ENCODE measurements at regions not wholly inside any gene's neighbourhood (a gene's known extent, or its start where the extent isn't known, plus 50 kb on each side); places are given as distances from the start of the nearest gene placed in this dataset.

DNA sequence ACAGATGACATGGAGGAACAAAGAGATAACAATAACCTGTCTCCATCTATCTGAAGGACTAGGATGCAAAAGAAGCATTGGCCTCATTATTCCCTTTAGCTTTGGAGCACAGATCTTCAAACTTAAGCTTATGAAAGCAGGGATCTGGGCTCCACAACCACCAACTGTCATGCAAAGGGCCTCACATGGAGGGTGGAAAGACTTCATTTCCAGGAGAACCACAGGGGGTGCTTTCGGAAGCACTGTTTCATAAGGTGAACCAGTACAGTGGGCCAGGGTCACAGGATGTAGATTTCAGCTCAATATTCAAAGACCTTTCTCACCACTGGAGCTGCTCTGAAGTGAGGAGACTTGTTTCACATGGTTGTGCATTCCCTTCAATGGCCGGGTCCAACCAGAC is 55.1 kb upstream of the MYB start:
- Histone ChIP-seq H3K27ac (ENCODE audit: insufficient read depth, low read length) (no peak overlapping the region), H2AFZ (ENCODE audit: low read length) (no peak overlapping the region), H4K20me1 (ENCODE audit: control insufficient read depth, extremely low read depth, insufficient read depth, low read length) (no peaks in the 10 kb centered on the region), H3K36me3 (ENCODE audit: control insufficient read depth, insufficient read depth, low read length) (no peaks in the 10 kb centered on the region), H3K79me2 (ENCODE audit: control insufficient read depth, insufficient read depth, low read length) (no peaks in the 10 kb centered on the region), H3K4me3 (replicated peaks in 1 of 4; ENCODE audit: control extremely low read depth in 1 of 4, insufficient read depth in 1 of 4, low read depth in 3 of 4, low read length in 4 of 4) (no peak overlapping the region), H3K9me3 (ENCODE audit: control insufficient read depth, insufficient read depth, low read depth, low read length) (no peaks in the 10 kb centered on the region), H3K4me2 (ENCODE audit: extremely low read depth, insufficient read depth, low read length) (no peak overlapping the region), H3K9ac (ENCODE audit: insufficient read depth, low read length) (no peak overlapping the region), H3K27me3 (ENCODE audit: control insufficient read depth, insufficient read depth, low read length) (no peaks in the 10 kb centered on the region), H3K4me1 (ENCODE audit: control insufficient read depth, extremely low read depth, insufficient read depth, low read length) (no peaks in the 10 kb centered on the region)
- no peak for TF ChIP-seq EZH2 (IDR thresholded peaks at IDR 0.05; ENCODE audit: low read length, missing control alignments)
- DNase-seq (ENCODE audit: low read depth in 2 of 2) = no peak

GRCh38 chr6:135121434-135121833 is 59.7 kb upstream of the MYB start:
- Histone ChIP-seq H3K79me2 (ENCODE audit: control insufficient read depth, insufficient read depth, low read length) (no peaks in the 10 kb centered on the region), H3K4me1 (ENCODE audit: control insufficient read depth, extremely low read depth, insufficient read depth, low read length) (no peaks in the 10 kb centered on the region), H3K27ac (ENCODE audit: insufficient read depth, low read length) (no peak overlapping the region), H3K4me2 (ENCODE audit: extremely low read depth, insufficient read depth, low read length) (no peak overlapping the region), H3K9me3 (ENCODE audit: control insufficient read depth, insufficient read depth, low read depth, low read length) (no peaks in the 10 kb centered on the region), H3K4me3 (replicated peaks in 1 of 4; ENCODE audit: control extremely low read depth in 1 of 4, insufficient read depth in 1 of 4, low read depth in 3 of 4, low read length in 4 of 4) (no peak overlapping the region), H2AFZ (ENCODE audit: low read length) (no peak overlapping the region), H3K9ac (ENCODE audit: insufficient read depth, low read length) (no peak overlapping the region), H4K20me1 (ENCODE audit: control insufficient read depth, extremely low read depth, insufficient read depth, low read length) (no peaks in the 10 kb centered on the region), H3K36me3 (ENCODE audit: control insufficient read depth, insufficient read depth, low read length) (no peaks in the 10 kb centered on the region), H3K27me3 (ENCODE audit: control insufficient read depth, insufficient read depth, low read length) (peaks cover 5% of the 10 kb centered on the region)
- no peak for TF ChIP-seq EZH2 (IDR thresholded peaks at IDR 0.05; ENCODE audit: low read length, missing control alignments)
- TF ChIP-seq, protein P1, sequence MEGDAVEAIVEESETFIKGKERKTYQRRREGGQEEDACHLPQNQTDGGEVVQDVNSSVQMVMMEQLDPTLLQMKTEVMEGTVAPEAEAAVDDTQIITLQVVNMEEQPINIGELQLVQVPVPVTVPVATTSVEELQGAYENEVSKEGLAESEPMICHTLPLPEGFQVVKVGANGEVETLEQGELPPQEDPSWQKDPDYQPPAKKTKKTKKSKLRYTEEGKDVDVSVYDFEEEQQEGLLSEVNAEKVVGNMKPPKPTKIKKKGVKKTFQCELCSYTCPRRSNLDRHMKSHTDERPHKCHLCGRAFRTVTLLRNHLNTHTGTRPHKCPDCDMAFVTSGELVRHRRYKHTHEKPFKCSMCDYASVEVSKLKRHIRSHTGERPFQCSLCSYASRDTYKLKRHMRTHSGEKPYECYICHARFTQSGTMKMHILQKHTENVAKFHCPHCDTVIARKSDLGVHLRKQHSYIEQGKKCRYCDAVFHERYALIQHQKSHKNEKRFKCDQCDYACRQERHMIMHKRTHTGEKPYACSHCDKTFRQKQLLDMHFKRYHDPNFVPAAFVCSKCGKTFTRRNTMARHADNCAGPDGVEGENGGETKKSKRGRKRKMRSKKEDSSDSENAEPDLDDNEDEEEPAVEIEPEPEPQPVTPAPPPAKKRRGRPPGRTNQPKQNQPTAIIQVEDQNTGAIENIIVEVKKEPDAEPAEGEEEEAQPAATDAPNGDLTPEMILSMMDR (conservative IDR thresholded peaks at IDR 0.05 in 1 of 2, IDR thresholded peaks at IDR 0.05 in 1 of 2; ENCODE audit: low read depth in 1 of 2, low read length in 2 of 2) = no peak
- no peak for DNase-seq (ENCODE audit: low read depth in 2 of 2)

DNA sequence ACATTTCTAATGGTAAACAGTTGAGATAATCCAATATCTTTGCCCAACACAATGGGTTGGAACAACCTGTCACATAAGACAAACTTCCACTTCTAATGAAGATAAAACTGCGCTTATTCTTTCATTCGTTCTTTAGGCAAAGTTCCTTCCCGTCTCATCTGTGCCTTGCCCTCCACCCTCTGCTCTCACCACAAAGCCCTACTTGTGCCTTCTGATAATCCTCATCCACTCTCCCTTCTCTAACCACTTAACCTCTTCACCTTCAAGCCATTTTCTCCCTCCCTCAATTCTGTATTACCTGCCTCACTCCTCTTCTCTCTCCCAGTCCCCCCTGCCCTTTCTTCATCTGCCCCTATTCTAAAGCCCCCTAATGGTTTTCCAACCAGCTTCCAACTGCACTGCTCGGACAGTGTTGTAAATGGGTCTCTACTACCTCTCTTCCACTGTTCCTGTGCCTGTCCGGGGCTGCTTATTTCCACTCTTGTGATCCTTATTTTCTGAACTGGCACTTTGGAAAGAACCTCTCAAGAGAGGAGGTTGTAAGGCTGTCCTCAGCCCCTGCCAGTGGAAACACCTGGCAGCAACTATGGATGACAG is 62.9 kb upstream of the MYB start:
- Histone ChIP-seq H3K27ac (ENCODE audit: insufficient read depth, low read length) (no peak overlapping the region), H3K27me3 (ENCODE audit: control insufficient read depth, insufficient read depth, low read length) (peaks cover 5% of the 10 kb centered on the region), H2AFZ (ENCODE audit: low read length) (no peak overlapping the region), H3K9me3 (ENCODE audit: control insufficient read depth, insufficient read depth, low read depth, low read length) (no peaks in the 10 kb centered on the region), H3K79me2 (ENCODE audit: control insufficient read depth, insufficient read depth, low read length) (no peaks in the 10 kb centered on the region), H3K36me3 (ENCODE audit: control insufficient read depth, insufficient read depth, low read length) (no peaks in the 10 kb centered on the region), H3K4me3 (replicated peaks in 1 of 4; ENCODE audit: control extremely low read depth in 1 of 4, insufficient read depth in 1 of 4, low read depth in 3 of 4, low read length in 4 of 4) (no peak overlapping the region), H3K4me1 (ENCODE audit: control insufficient read depth, extremely low read depth, insufficient read depth, low read length) (no peaks in the 10 kb centered on the region), H3K9ac (ENCODE audit: insufficient read depth, low read length) (no peak overlapping the region), H4K20me1 (ENCODE audit: control insufficient read depth, extremely low read depth, insufficient read depth, low read length) (no peaks in the 10 kb centered on the region), H3K4me2 (ENCODE audit: extremely low read depth, insufficient read depth, low read length) (no peak overlapping the region)
- no peak for DNase-seq (ENCODE audit: low read depth in 2 of 2)
- TF ChIP-seq, protein P1 (conservative IDR thresholded peaks at IDR 0.05 in 1 of 2, IDR thresholded peaks at IDR 0.05 in 1 of 2; ENCODE audit: low read depth in 1 of 2, low read length in 2 of 2) = no peak
- TF ChIP-seq EZH2 (IDR thresholded peaks at IDR 0.05; ENCODE audit: low read length, missing control alignments) = no peak
